ENCODE measurements at regions not wholly inside any gene's neighbourhood (a gene's known extent, or its start where the extent isn't known, plus 50 kb on each side); places are given as distances from the start of the nearest gene placed in this dataset.

GRCh38 chr5:116702776-116703175 is 128.2 kb upstream of the SEMA6A start (continued):
- TF ChIP-seq ZBTB4 (CRISPR knock-in tag; IDR thresholded peaks at IDR 0.05), result no peak
- no peak for TF ChIP-seq FOS (IDR thresholded peaks at IDR 0.05; ENCODE audit: borderline replicate concordance, extremely low read depth, insufficient read length)
- TF ChIP-seq CUX1 (IDR thresholded peaks at IDR 0.05; ENCODE audit: insufficient replicate concordance, low read depth, low read length), result no peak
- peak; percentile 44; the same call in 1 of the 2 replicates for TF ChIP-seq CREM (IDR thresholded peaks at IDR 0.05; ENCODE audit: low read depth)
- TF ChIP-seq ELK1 (IDR thresholded peaks at IDR 0.05; ENCODE audit: low read depth, low read length), result no peak
- no peak for TF ChIP-seq LARP7 (IDR thresholded peaks at IDR 0.05)
- no peak for TF ChIP-seq BHLHE40 (IDR thresholded peaks at IDR 0.05; ENCODE audit: borderline replicate concordance in 1 of 2, low read depth in 2 of 2, low read length in 1 of 2)
- TF ChIP-seq MTA2 (IDR thresholded peaks at IDR 0.05; ENCODE audit: low read depth), result peak; percentile 71
- TF ChIP-seq ATF7 (IDR thresholded peaks at IDR 0.05; ENCODE audit: low read depth), result peak; percentile 86
- TF ChIP-seq NR2C1 (IDR thresholded peaks at IDR 0.05), result no peak
- no peak for TF ChIP-seq NFYB (IDR thresholded peaks at IDR 0.05; ENCODE audit: insufficient read depth, low read depth, low read length)
- no peak for TF ChIP-seq RB1 (IDR thresholded peaks at IDR 0.05; ENCODE audit: borderline replicate concordance)
- no peak for TF ChIP-seq TAF1 (IDR thresholded peaks at IDR 0.05; ENCODE audit: borderline replicate concordance, low read depth, low read length)
- TF ChIP-seq, protein P1, sequence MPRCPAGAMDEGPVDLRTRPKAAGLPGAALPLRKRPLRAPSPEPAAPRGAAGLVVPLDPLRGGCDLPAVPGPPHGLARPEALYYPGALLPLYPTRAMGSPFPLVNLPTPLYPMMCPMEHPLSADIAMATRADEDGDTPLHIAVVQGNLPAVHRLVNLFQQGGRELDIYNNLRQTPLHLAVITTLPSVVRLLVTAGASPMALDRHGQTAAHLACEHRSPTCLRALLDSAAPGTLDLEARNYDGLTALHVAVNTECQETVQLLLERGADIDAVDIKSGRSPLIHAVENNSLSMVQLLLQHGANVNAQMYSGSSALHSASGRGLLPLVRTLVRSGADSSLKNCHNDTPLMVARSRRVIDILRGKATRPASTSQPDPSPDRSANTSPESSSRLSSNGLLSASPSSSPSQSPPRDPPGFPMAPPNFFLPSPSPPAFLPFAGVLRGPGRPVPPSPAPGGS (IDR thresholded peaks at IDR 0.05; ENCODE audit: borderline replicate concordance, insufficient read depth, low read depth, low read length, poor library complexity, severe bottlenecking), result peak; percentile 51
- no peak for TF ChIP-seq EZH2 (IDR thresholded peaks at IDR 0.05; ENCODE audit: borderline replicate concordance, control insufficient read depth, low read depth, low read length)
- no peak for TF ChIP-seq POLR2AphosphoS5 (IDR thresholded peaks at IDR 0.05; ENCODE audit: low read length)
- 0 out of 2 replicates have a peak, but pooled peaks have one; percentile 19 for TF ChIP-seq CREB1 (IDR thresholded peaks at IDR 0.05; ENCODE audit: low read depth)
- TF ChIP-seq POU2F2 (IDR thresholded peaks at IDR 0.05; ENCODE audit: borderline replicate concordance, low read depth, low read length), result no peak
- no peak for TF ChIP-seq NFXL1 (IDR thresholded peaks at IDR 0.05; ENCODE audit: borderline replicate concordance)

Measured in GM12878 (cell line).